GM18870 (cell line): ENCODE measurements at regions not wholly inside any gene's neighbourhood (a gene's known extent, or its start where the extent isn't known, plus 50 kb on each side); places are given as distances from the start of the nearest gene placed in this dataset.

Source experiments
- ATAC-seq: cut with Tn5 transposase; IDR thresholded peaks from one replicate; pipeline ENCODE4 v1.9.1; 2021; ENCODE audit warnings: moderate library complexity; ENCODE audit not compliant: unreplicated experiment

- ATAC-seq: no peak
Measured at GRCh38 chr2:17309181-17309580, 209.1 kb downstream of the RAD51AP2 start.

- ATAC-seq: no peak
Measured at GRCh38 chr2:17306706-17307105, 211.5 kb downstream of the RAD51AP2 start.

- ATAC-seq: no peak
Measured at GRCh38 chr2:17306219-17306618, 212.0 kb downstream of the RAD51AP2 start.

- ATAC-seq: no peak
Measured at GRCh38 chr2:17303521-17303920, 214.7 kb downstream of the RAD51AP2 start.

GRCh38 chr2:17303054-17303453, 215.2 kb downstream of the RAD51AP2 start:
- ATAC-seq: no peak

- ATAC-seq: no peak
Measured at GRCh38 chr2:17302281-17302680, 216.0 kb downstream of the RAD51AP2 start.

- no peak for ATAC-seq
Measured at GRCh38 chr2:17301437-17301836, 216.8 kb downstream of the RAD51AP2 start.

GRCh38 chr2:17299891-17300540, 218.2 kb downstream of the RAD51AP2 start:
- ATAC-seq: no peak

GRCh38 chr2:17298453-17298852, 219.8 kb downstream of the RAD51AP2 start:
- no peak for ATAC-seq

GRCh38 chr2:17296686-17297085, 221.6 kb downstream of the RAD51AP2 start:
- no peak for ATAC-seq

GRCh38 chr2:17289669-17290068, 228.6 kb downstream of the RAD51AP2 start:
- ATAC-seq: no peak

GRCh38 chr2:17287183-17287582, 231.1 kb downstream of the RAD51AP2 start:
- ATAC-seq: no peak

GRCh38 chr2:17282826-17283225, 235.4 kb downstream of the RAD51AP2 start:
- ATAC-seq: no peak

- ATAC-seq: no peak
Measured at GRCh38 chr2:17282245-17282644, 236.0 kb downstream of the RAD51AP2 start.

GRCh38 chr2:17276220-17276619, 242.0 kb downstream of the RAD51AP2 start:
- ATAC-seq: no peak

GRCh38 chr2:17272652-17273525, 245.4 kb downstream of the RAD51AP2 start:
- ATAC-seq: peak; percentile 64

- ATAC-seq: no peak
Measured at GRCh38 chr2:17272170-17272569, 246.1 kb downstream of the RAD51AP2 start.

- no peak for ATAC-seq
Measured at GRCh38 chr2:17271416-17271815, 246.8 kb downstream of the RAD51AP2 start.

- no peak for ATAC-seq
Measured at GRCh38 chr2:17270894-17271293, 247.3 kb downstream of the RAD51AP2 start.

- no peak for ATAC-seq
Measured at GRCh38 chr2:17263570-17263968, 254.7 kb downstream of the RAD51AP2 start.

GRCh38 chr2:17262854-17263569, 255.2 kb downstream of the RAD51AP2 start:
- no peak for ATAC-seq

- no peak for ATAC-seq
Measured at GRCh38 chr2:17259613-17260012, 258.6 kb downstream of the RAD51AP2 start.
